Uterus (tissue), 3 donors: ENCODE measurements at regions not wholly inside any gene's neighbourhood (a gene's known extent, or its start where the extent isn't known, plus 50 kb on each side); places are given as distances from the start of the nearest gene placed in this dataset.
"Not testable (repeated sequence)": the region's sequence is repeated elsewhere in the genome, so short reads cannot be mapped to it uniquely, and the experiment has no call there.

Experiments used
- DNase-seq, 2 donors: peaks; one replicate each; pipeline ENCODE4 v3.0.0-alpha.2; 2019 to 2020
- H3K27ac ChIP-seq, 2 donors: fragments of 200-600 bp; sonication (generic); 1 replicate in 1 of 2; 2 replicates in 1 of 2; pipeline ENCODE4 v1.5.1; 2016 to 2018
- H3K27me3 ChIP-seq, 2 donors: fragments of 200-600 bp; sonication (generic); one replicate each; pipeline ENCODE4 v1.5.1; 2018 to 2019; ENCODE audit warnings: control low read depth in 1 of 2
- H3K36me3 ChIP-seq, 2 donors: fragments of 200-600 bp; sonication (generic); one replicate each; pipeline ENCODE4 v1.5.1; 2019; ENCODE audit warnings: control low read depth in 1 of 2
- H3K4me1 ChIP-seq, 2 donors: fragments of 200-600 bp; sonication (generic); one replicate each; pipeline ENCODE4 v1.5.1; 2018 to 2019; ENCODE audit warnings: control low read depth in 1 of 2
- H3K4me3 ChIP-seq, 2 donors: fragments of 200-600 bp; sonication (generic); 1 replicate in 1 of 2; 2 replicates in 1 of 2; pipeline ENCODE4 v1.5.1; 2018 to 2019; ENCODE audit warnings: mild to moderate bottlenecking in 1 of 2
- H3K9me3 ChIP-seq, 2 donors: fragments of 200-600 bp; sonication (generic); one replicate each; pipeline ENCODE4 v1.5.1; 2019; ENCODE audit warnings: control low read depth in 1 of 2
- POLR2A ChIP-seq, 2 donors: fragments of 450-650 bp; IDR thresholded peaks; one replicate each; pipeline ENCODE4 v1.6.1; 2016; ENCODE audit warnings: antibody characterized with exemption in 2 of 2, mild to moderate bottlenecking in 1 of 2, moderate library complexity in 1 of 2
- intact Hi-C: fragments of 100-400 bp; cut with DNase I; formaldehyde crosslinking; loops from one replicate; pipeline ENCODE4 v1.15.1; 2023; ENCODE audit warnings: low total_unique reads
- TF ChIP-seq, protein P1 (sequence below), 4 experiments: fragments of 200-600 bp in 2 of 4; fragments of 450-650 bp in 2 of 4; sonication (generic) in 2 of 4; IDR thresholded peaks; one replicate each; pipeline ENCODE4 v1.5.1; 2016 to 2019; ENCODE audit warnings: antibody characterized with exemption in 4 of 4, mild to moderate bottlenecking in 2 of 4, moderate library complexity in 1 of 4
- donor health status: DM: yes; HTN: yes; CAD: no.

GRCh38 chr17:68102318-68102758, 66.8 kb downstream of the KPNA2 start:
- peak overlapping the region; percentile 57 to 95 for H3K4me3 ChIP-seq
- no peaks in the 10 kb centered on the region for H3K9me3 ChIP-seq
- H3K27me3 ChIP-seq = no peaks in the 10 kb centered on the region
- DNase-seq = no peak
- H3K4me1 ChIP-seq = peaks cover 0 to 6% of the 10 kb centered on the region in 2 donors
- TF ChIP-seq POLR2A (IDR thresholded peaks at IDR 0.05) = no peak
- TF ChIP-seq, protein P1, sequence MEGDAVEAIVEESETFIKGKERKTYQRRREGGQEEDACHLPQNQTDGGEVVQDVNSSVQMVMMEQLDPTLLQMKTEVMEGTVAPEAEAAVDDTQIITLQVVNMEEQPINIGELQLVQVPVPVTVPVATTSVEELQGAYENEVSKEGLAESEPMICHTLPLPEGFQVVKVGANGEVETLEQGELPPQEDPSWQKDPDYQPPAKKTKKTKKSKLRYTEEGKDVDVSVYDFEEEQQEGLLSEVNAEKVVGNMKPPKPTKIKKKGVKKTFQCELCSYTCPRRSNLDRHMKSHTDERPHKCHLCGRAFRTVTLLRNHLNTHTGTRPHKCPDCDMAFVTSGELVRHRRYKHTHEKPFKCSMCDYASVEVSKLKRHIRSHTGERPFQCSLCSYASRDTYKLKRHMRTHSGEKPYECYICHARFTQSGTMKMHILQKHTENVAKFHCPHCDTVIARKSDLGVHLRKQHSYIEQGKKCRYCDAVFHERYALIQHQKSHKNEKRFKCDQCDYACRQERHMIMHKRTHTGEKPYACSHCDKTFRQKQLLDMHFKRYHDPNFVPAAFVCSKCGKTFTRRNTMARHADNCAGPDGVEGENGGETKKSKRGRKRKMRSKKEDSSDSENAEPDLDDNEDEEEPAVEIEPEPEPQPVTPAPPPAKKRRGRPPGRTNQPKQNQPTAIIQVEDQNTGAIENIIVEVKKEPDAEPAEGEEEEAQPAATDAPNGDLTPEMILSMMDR (IDR thresholded peaks at IDR 0.05) = no peak
- H3K27ac ChIP-seq = peak overlapping the region; percentile 88 to 92
- H3K36me3 ChIP-seq = no peaks in the 10 kb centered on the region
- intact Hi-C loops = no loop called here

- TF ChIP-seq, protein P1 (IDR thresholded peaks at IDR 0.05) = no peak
- no peak for TF ChIP-seq POLR2A (IDR thresholded peaks at IDR 0.05)
- H3K36me3 ChIP-seq = no peaks in the 10 kb centered on the region
- H3K9me3 ChIP-seq = no peaks in the 10 kb centered on the region
- no peak for DNase-seq
- H3K27me3 ChIP-seq = no peaks in the 10 kb centered on the region
- H3K4me3 ChIP-seq = peak overlapping the region in 1 of 2 donors; percentile 12
- H3K27ac ChIP-seq = peak overlapping the region in 1 of 2 donors; percentile 92
- intact Hi-C loops = no loop called here
- peaks cover 0 to 6% of the 10 kb centered on the region in 2 donors for H3K4me1 ChIP-seq
Observed at GRCh38 chr17:68103148-68103547, 67.6 kb downstream of the KPNA2 start.

GRCh38 chr17:68106085-68106484, 70.5 kb downstream of the KPNA2 start:
- TF ChIP-seq, protein P1 (IDR thresholded peaks at IDR 0.05) = no peak
- no peak for TF ChIP-seq POLR2A (IDR thresholded peaks at IDR 0.05)
- H3K27me3 ChIP-seq = no peaks in the 10 kb centered on the region
- no peaks in the 10 kb centered on the region for H3K9me3 ChIP-seq
- H3K36me3 ChIP-seq = no peaks in the 10 kb centered on the region
- DNase-seq = no peak
- no peak overlapping the region for H3K4me3 ChIP-seq
- H3K27ac ChIP-seq = no peak overlapping the region
- H3K4me1 ChIP-seq = peaks cover 0 to 6% of the 10 kb centered on the region in 2 donors
- intact Hi-C loops = no loop called here

DNA sequence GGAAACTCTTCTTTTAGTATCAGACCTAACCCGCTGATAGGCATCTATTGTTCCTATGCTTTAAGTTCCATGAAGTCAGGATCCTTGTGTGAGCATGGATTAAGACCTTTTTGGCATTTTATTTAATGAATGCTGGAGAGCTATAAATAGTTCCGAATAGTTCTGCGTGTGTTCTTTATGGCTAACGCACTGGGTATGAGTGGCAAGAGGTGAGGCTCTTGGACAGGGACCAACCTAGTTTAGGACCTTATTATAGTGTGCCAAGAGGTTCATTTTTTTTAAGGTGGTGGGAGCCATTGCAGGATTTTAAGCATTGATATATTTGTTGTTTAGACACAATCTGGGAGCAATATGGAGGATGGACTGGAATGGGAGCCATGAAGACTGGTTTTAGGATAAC, 71.8 kb downstream of the KPNA2 start:
- no peak for DNase-seq
- no peaks in the 10 kb centered on the region for H3K36me3 ChIP-seq
- no peak overlapping the region for H3K27ac ChIP-seq
- intact Hi-C loops = no loop called here
- no peaks in the 10 kb centered on the region for H3K27me3 ChIP-seq
- TF ChIP-seq, protein P1 (IDR thresholded peaks at IDR 0.05) = no peak
- TF ChIP-seq POLR2A (IDR thresholded peaks at IDR 0.05) = no peak
- H3K4me1 ChIP-seq = peaks cover 0 to 6% of the 10 kb centered on the region in 2 donors
- no peaks in the 10 kb centered on the region for H3K9me3 ChIP-seq
- H3K4me3 ChIP-seq = no peak overlapping the region

DNA sequence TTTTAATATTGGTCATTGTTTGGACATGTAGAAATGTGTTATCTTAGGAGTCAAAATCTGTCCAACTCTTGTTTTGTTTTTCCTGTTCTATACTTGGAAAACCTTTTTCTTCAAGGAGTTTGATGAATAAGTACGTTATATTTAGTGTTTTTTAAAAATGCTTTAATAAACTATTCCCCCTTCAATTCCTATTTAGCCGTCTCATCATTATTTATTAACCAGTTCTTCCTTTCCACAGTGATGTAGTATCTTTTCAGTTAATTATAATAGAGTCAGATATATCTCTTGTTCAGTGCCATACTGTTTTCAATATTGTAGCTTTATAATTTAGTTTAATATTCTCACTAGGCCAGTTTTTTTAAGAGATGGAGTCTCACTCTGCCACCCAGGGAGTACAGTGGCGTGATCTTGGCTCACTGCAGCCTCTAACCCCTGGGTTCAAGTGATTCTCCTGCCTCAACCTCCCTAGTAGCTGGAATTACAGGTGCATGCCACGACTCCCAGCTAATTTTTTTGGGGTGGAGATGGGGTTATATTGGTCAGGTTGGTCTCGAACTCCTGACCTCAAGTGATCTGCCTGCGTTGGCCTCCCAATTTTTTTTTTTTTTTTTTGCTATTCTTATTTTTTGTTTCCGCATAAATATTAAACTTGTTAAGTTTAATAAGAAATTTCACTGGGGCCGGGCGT, 72.9 kb downstream of the KPNA2 start:
- no peak overlapping the region for H3K27ac ChIP-seq
- no peaks in the 10 kb centered on the region for H3K4me1 ChIP-seq
- H3K9me3 ChIP-seq = no peaks in the 10 kb centered on the region
- intact Hi-C loops = no loop called here
- no peak overlapping the region for H3K4me3 ChIP-seq
- no peaks in the 10 kb centered on the region for H3K27me3 ChIP-seq
- DNase-seq = no peak
- TF ChIP-seq, protein P1 (IDR thresholded peaks at IDR 0.05) = no peak
- TF ChIP-seq POLR2A (IDR thresholded peaks at IDR 0.05) = no peak
- no peaks in the 10 kb centered on the region for H3K36me3 ChIP-seq

- H3K27me3 ChIP-seq, intact Hi-C loops, H3K4me3 ChIP-seq, DNase-seq, H3K4me1 ChIP-seq, H3K9me3 ChIP-seq, H3K27ac ChIP-seq, H3K36me3 ChIP-seq: not testable (repeated sequence)
Observed at GRCh38 chr17:68109404-68109803, 73.9 kb downstream of the KPNA2 start.

DNA sequence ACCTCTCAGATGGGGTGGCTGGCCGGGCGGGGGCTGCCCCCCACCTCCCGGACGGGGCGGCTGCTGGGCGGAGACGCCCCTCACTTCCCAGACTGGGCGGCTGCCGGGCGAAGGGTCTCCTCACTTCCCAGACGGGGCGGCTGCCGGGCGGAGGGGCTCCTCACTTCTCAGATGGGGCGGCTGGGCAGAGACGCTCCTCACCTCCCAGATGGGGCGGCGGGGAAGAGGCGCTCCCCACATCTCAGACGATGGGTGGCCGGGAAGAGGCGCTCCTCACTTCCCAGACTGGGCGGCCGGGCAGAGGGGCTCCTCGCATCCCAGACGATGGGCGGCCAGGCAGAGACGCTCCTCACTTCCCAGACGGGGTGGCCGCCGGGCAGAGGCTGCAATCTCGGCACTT, 80.7 kb downstream of the KPNA2 start:
- H3K9me3 ChIP-seq, H3K27me3 ChIP-seq, H3K27ac ChIP-seq, H3K36me3 ChIP-seq, H3K4me3 ChIP-seq, H3K4me1 ChIP-seq, DNase-seq, intact Hi-C loops: not testable (repeated sequence)
